B cell (primary cell): ENCODE measurements at regions not wholly inside any gene's neighbourhood (a gene's known extent, or its start where the extent isn't known, plus 50 kb on each side); places are given as distances from the start of the nearest gene placed in this dataset.

Experiments used
- ATAC-seq: fragments of 200-7000 bp; cut with Tn5 transposase; one replicate; pipeline ENCODE4 v1.10.0; 2021; ENCODE audit warnings: low read depth, mild to moderate bottlenecking, moderate number of reproducible peaks, moderate library complexity
- CTCF ChIA-PET: fragments of 350-600 bp; sonication (Branson Sonifier 250); formaldehyde crosslinking; loops from one replicate; lab custom pipeline; 2021; ENCODE audit warnings: antibody characterized with exemption, inconsistent platforms; lab: Charles Lee
- POLR2A ChIA-PET: fragments of 350-600 bp; sonication (Branson Sonifier 250); formaldehyde crosslinking; loops from one replicate; lab custom pipeline; 2021; ENCODE audit warnings: antibody characterized with exemption; lab: Charles Lee
- DNase-seq: peaks from one replicate; pipeline ENCODE4 v3.0.0; 2013
- H2AFZ ChIP-seq: 2 replicates; pipeline ENCODE4 v1.6.1; 2012; ENCODE audit warnings: mild to moderate bottlenecking, low read depth, low read length; ENCODE audit not compliant: insufficient read depth, poor library complexity, severe bottlenecking
- H3K27ac ChIP-seq, 2 donors: 1 replicate in 1 of 2; 2 replicates in 1 of 2; pipeline ENCODE4 v1.5.1; 2012 to 2013; ENCODE audit warnings: low read length in 2 of 2, mild to moderate bottlenecking in 2 of 2, moderate library complexity in 1 of 2
- H3K27me3 ChIP-seq, 4 experiments: fragments of 200-600 bp in 1 of 4; sonication (generic) in 1 of 4; replicated peaks in 1 of 4; 1 replicate in 2 of 4; 2 replicates in 2 of 4; pipeline versions ENCODE4 v1.6.1 to v1.7.0; 2013 to 2016; ENCODE audit warnings: low read length in 3 of 4, mild to moderate bottlenecking in 2 of 4, mixed read lengths in 1 of 4, moderate library complexity in 1 of 4; ENCODE audit not compliant: insufficient read depth in 4 of 4, control insufficient read depth in 3 of 4; ENCODE audit errors: control extremely low read depth in 1 of 4
- H3K36me3 ChIP-seq, 2 experiments: replicated peaks in 1 of 2; 1 replicate in 1 of 2; 2 replicates in 1 of 2; pipeline versions ENCODE4 v1.6.1 to v1.7.1; 2013; ENCODE audit warnings: low read length in 1 of 2; ENCODE audit not compliant: insufficient read depth in 2 of 2, control insufficient read depth in 1 of 2; ENCODE audit errors: control extremely low read depth in 1 of 2, extremely low read depth in 1 of 2
- H3K4me1 ChIP-seq, 2 donors: fragments of 200-600 bp in 1 of 2; sonication (generic) in 1 of 2; 1 replicate in 1 of 2; 2 replicates in 1 of 2; pipeline versions ENCODE4 v1.5.1 to v1.6.1; 2013 to 2017; ENCODE audit warnings: low read length in 2 of 2; ENCODE audit not compliant: control insufficient read depth in 2 of 2, insufficient read depth in 2 of 2
- H3K4me2 ChIP-seq: replicated peaks from 2 replicates; pipeline ENCODE3; 2012; ENCODE audit warnings: mild to moderate bottlenecking, low read depth, low read length; ENCODE audit not compliant: poor library complexity, severe bottlenecking
- H3K4me3 ChIP-seq, 5 experiments: fragments of 200-600 bp in 1 of 5; sonication (generic) in 1 of 5; 1 replicate in 3 of 5; 2 replicates in 2 of 5; pipeline versions ENCODE4 v1.5.1 to v1.7.0; 2011 to 2016; ENCODE audit warnings: low read length in 4 of 5, mild to moderate bottlenecking in 4 of 5, low read depth in 2 of 5, control low read depth in 1 of 5, moderate library complexity in 1 of 5; ENCODE audit not compliant: insufficient read depth in 1 of 5; ENCODE audit errors: control extremely low read depth in 1 of 5, extremely low read depth in 1 of 5
- H3K79me2 ChIP-seq: fragments of 200-600 bp; sonication (generic); one replicate; pipeline ENCODE4 v1.6.0; 2016; ENCODE audit warnings: low read length; ENCODE audit not compliant: control insufficient read depth, insufficient read depth
- H3K9ac ChIP-seq: fragments of 200-600 bp; sonication (generic); 2 replicates; pipeline ENCODE4 v1.6.1; 2017; ENCODE audit warnings: mild to moderate bottlenecking, low read length, moderate library complexity
- H3K9me3 ChIP-seq, 3 donors: one replicate each; pipeline versions ENCODE4 v1.6.1 to v1.7.1; 2013; ENCODE audit warnings: low read length in 2 of 3; ENCODE audit not compliant: control insufficient read depth in 2 of 3, insufficient read depth in 1 of 3; ENCODE audit errors: control extremely low read depth in 1 of 3
- H4K20me1 ChIP-seq: 2 replicates; pipeline ENCODE4 v1.6.0; 2012; ENCODE audit warnings: mild to moderate bottlenecking, low read length; ENCODE audit not compliant: insufficient read depth, control insufficient read depth, poor library complexity, severe bottlenecking
- H3K27ac Mint-ChIP-seq: one replicate; pipeline ENCODE4 v1.8.0; 2021; ENCODE audit warnings: mixed read lengths
- H3K27me3 Mint-ChIP-seq: one replicate; pipeline ENCODE4 v1.8.0; 2021; ENCODE audit warnings: mixed read lengths
- H3K4me1 Mint-ChIP-seq: one replicate; pipeline ENCODE4 v1.8.0; 2021; ENCODE audit warnings: mixed read lengths
- H3K4me3 Mint-ChIP-seq: one replicate; pipeline ENCODE4 v1.8.0; 2021; ENCODE audit warnings: mixed read lengths
- H3K9me3 Mint-ChIP-seq: one replicate; pipeline ENCODE4 v1.8.0; 2022; ENCODE audit warnings: mixed read lengths; ENCODE audit not compliant: insufficient read depth
- EZH2 ChIP-seq: IDR thresholded peaks from 2 replicates; pipeline ENCODE4 v1.6.1; 2012; ENCODE audit warnings: borderline replicate concordance, low read depth, mild to moderate bottlenecking, moderate library complexity, low read length; ENCODE audit not compliant: insufficient read depth, poor library complexity, severe bottlenecking
- WGBS: methylation state at CpG from one replicate; pipeline ENCODE4 v1.1.5; 2013; ENCODE audit warnings: missing lambda C conversion rate; ENCODE audit not compliant: insufficient coverage; 5-methylcytosine and 5-hydroxymethylcytosine counted together
- intact Hi-C: fragments of 100-400 bp; cut with micrococcal nuclease; formaldehyde crosslinking; loops from one replicate; pipeline ENCODE4 v1.10.0; 2022
- TF ChIP-seq, protein P1 (sequence below): fragments of 200-600 bp; IDR thresholded peaks from one replicate; pipeline ENCODE4 v1.8.0; 2022; ENCODE audit warnings: antibody characterized with exemption, mild to moderate bottlenecking

DNA sequence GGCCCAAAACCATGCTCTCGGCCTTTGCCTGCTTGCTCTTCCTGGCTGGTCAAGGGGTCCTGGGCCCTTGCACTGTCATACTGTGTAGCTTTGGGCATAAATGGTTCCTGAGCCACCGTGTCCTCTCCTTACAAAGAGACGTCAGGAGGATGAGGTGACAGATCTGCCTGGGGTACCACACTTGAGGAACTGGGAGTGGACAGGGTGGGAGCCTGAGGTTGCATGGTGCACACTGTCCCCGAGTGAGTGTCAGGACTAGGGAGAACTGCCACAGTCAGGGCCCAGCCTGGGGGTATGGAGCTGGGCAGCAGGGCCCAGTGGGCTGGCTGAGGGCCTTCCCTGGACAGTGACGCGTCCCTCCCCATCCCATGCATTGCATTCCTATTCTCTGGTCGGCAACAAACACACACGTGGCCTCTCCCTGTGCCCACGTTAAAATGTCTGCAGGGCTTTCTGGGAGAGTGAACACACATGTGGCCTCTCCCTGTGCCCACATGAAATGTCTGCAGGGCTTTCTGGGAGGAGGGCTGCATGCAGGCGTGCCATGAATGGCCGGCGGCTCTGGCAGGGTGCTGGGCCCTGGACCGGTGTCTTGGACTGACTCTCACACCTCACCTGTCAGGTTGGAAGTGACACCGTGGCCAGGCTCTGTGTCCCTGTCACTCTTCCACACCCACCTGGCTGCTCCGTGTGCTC lies 122.1 kb upstream of the COL5A1 start:
- no peak overlapping the region for H3K4me3 ChIP-seq
- H2AFZ ChIP-seq, result no peak overlapping the region
- ChIA-PET CTCF (no interaction called here), POLR2A (no interaction called here)
- DNase-seq (no peak), ATAC-seq (no peak)
- H3K79me2 ChIP-seq, result no peaks in the 10 kb centered on the region
- Mint-ChIP-seq H3K27me3 (peaks cover 9% of the 10 kb centered on the region), H3K27ac (no peak overlapping the region), H3K4me1 (no peaks in the 10 kb centered on the region), H3K4me3 (no peak overlapping the region), H3K9me3 (no peaks in the 10 kb centered on the region)
- WGBS, result 89% methylated on average over 13 of the region's 15 CpGs
- no peak overlapping the region for H3K4me2 ChIP-seq
- no peak overlapping the region for H3K9ac ChIP-seq
- H4K20me1 ChIP-seq, result no peaks in the 10 kb centered on the region
- no peaks in the 10 kb centered on the region for H3K27me3 ChIP-seq
- H3K27ac ChIP-seq, result no peak overlapping the region
- H3K9me3 ChIP-seq, result peaks cover 0 to 15% (median 0%) of the 10 kb centered on the region in 3 donors
- H3K4me1 ChIP-seq, result no peaks in the 10 kb centered on the region
- no peak for TF ChIP-seq EZH2
- TF ChIP-seq, protein P1, sequence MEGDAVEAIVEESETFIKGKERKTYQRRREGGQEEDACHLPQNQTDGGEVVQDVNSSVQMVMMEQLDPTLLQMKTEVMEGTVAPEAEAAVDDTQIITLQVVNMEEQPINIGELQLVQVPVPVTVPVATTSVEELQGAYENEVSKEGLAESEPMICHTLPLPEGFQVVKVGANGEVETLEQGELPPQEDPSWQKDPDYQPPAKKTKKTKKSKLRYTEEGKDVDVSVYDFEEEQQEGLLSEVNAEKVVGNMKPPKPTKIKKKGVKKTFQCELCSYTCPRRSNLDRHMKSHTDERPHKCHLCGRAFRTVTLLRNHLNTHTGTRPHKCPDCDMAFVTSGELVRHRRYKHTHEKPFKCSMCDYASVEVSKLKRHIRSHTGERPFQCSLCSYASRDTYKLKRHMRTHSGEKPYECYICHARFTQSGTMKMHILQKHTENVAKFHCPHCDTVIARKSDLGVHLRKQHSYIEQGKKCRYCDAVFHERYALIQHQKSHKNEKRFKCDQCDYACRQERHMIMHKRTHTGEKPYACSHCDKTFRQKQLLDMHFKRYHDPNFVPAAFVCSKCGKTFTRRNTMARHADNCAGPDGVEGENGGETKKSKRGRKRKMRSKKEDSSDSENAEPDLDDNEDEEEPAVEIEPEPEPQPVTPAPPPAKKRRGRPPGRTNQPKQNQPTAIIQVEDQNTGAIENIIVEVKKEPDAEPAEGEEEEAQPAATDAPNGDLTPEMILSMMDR, result no peak
- intact Hi-C loops, result no loop called here
- no peaks in the 10 kb centered on the region for H3K36me3 ChIP-seq

DNA sequence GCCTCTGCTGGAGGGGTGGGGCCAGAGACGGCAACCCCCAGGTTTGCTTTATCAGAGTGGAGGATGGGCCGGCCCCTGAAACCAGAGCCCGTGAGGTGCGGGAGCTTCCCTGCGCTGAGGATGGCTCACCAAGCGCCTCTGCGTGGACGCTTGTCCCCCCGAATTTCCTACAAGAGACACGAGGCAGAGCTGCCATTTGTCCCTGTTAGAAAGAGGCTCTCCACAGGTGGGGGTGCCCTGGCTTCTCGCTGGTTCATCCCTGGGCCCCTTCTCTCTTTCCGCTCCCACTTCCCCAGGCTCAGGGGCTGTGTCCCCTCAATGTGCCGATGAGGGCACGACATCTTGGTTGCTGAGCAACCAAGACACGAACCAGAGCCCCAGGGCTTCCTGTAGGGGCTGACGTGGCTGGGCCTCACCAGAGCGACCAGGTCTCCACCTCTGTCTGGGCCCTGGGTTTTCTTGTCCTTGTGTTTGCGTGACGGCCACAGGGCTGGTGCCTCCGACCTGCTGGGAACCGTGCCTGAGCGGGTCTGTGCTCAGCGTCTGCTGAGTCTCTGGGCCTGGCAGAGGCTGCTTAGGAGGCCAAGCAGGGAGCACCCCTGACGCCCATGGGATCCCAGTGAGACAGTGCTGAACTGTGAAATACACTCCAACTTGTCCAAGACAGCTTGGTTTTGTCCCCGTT lies 119.6 kb upstream of the COL5A1 start:
- no peaks in the 10 kb centered on the region for H3K36me3 ChIP-seq
- no peaks in the 10 kb centered on the region for H4K20me1 ChIP-seq
- POLR2A ChIA-PET, result no interaction called here
- DNase-seq (no peak), ATAC-seq (no peak)
- H3K4me3 ChIP-seq, result no peak overlapping the region
- H3K79me2 ChIP-seq, result no peaks in the 10 kb centered on the region
- H3K27ac ChIP-seq, result no peak overlapping the region
- Mint-ChIP-seq H3K4me1 (no peaks in the 10 kb centered on the region), H3K27ac (no peak overlapping the region), H3K4me3 (no peak overlapping the region), H3K9me3 (no peaks in the 10 kb centered on the region), H3K27me3 (peaks cover 8% of the 10 kb centered on the region)
- no peak overlapping the region for H3K9ac ChIP-seq
- H3K9me3 ChIP-seq, result peaks cover 0 to 11% (median 0%) of the 10 kb centered on the region in 3 donors
- CTCF ChIA-PET, result no interaction called here
- H3K4me2 ChIP-seq, result no peak overlapping the region
- peaks cover 0 to 2% (median 0%) of the 10 kb centered on the region in 4 experiments for H3K27me3 ChIP-seq
- no peaks in the 10 kb centered on the region for H3K4me1 ChIP-seq
- intact Hi-C loops, result no loop called here
- H2AFZ ChIP-seq, result no peak overlapping the region
- WGBS, result 85% methylated on average over 25 of the region's 25 CpGs
- TF ChIP-seq, protein P1, result no peak
- no peak for TF ChIP-seq EZH2
